ENCODE measurements at regions not wholly inside any gene's neighbourhood (a gene's known extent, or its start where the extent isn't known, plus 50 kb on each side); places are given as distances from the start of the nearest gene placed in this dataset.
A peak's percentile ranks its signal among the peaks of the same experiment; 100 is the strongest.

GRCh38 chrY:7273587-7274203 lies 362.1 kb upstream of the AMELY start:
- peak overlapping the region; percentile 81 for H3K9ac ChIP-seq (ENCODE audit: low read depth, low read length)
- H3K36me3 ChIP-seq (ENCODE audit: insufficient read depth, low read length) = peaks cover 2% of the 10 kb centered on the region; the same call in 1 of the 2 replicates
- H2AFZ ChIP-seq (ENCODE audit: low read depth, low read length) = peak overlapping the region; percentile 84
- no peaks in the 10 kb centered on the region for H3K27me3 ChIP-seq (ENCODE audit: insufficient read depth, low read length, poor library complexity)
- peaks cover 24% of the 10 kb centered on the region for H4K20me1 ChIP-seq (ENCODE audit: insufficient read depth, low read length)
- peak overlapping the region; percentile 82 for H3K4me2 ChIP-seq (ENCODE audit: insufficient read depth, low read length)
- ATAC-seq (ENCODE audit: insufficient read depth, low read depth) (peak; percentile 87), DNase-seq (peak; percentile 92)
- no peaks in the 10 kb centered on the region for H3K9me3 ChIP-seq (ENCODE audit: insufficient read depth, low read length, severe bottlenecking)
- H3K79me2 ChIP-seq (ENCODE audit: insufficient read depth, low read length) = peaks cover 48% of the 10 kb centered on the region
- TF ChIP-seq CTCF (IDR thresholded peaks at IDR 0.05; ENCODE audit: borderline replicate concordance, extremely low read depth, low read length, poor library complexity, severe bottlenecking) (no peak), EZH2 (IDR thresholded peaks at IDR 0.05; ENCODE audit: borderline replicate concordance, low read depth, low read length, severe bottlenecking) (no peak)
- H3K4me1 ChIP-seq (ENCODE audit: insufficient read depth, low read length) = peaks cover 43% of the 10 kb centered on the region
- H3K4me3 ChIP-seq (ENCODE audit: low read depth in 1 of 2, low read length in 2 of 2) = peak overlapping the region; percentile 51 to 75; a peak in 3 of 4 replicates
- peak overlapping the region; percentile 88 for H3K27ac ChIP-seq (ENCODE audit: low read length)

- H3K36me3 ChIP-seq (ENCODE audit: insufficient read depth, low read length) = peaks cover 2% of the 10 kb centered on the region; the same call in 1 of the 2 replicates
- H3K4me1 ChIP-seq (ENCODE audit: insufficient read depth, low read length) = peaks cover 33% of the 10 kb centered on the region
- peak overlapping the region; percentile 84 for H2AFZ ChIP-seq (ENCODE audit: low read depth, low read length)
- no peaks in the 10 kb centered on the region for H3K27me3 ChIP-seq (ENCODE audit: insufficient read depth, low read length, poor library complexity)
- peak overlapping the region; percentile 81 for H3K9ac ChIP-seq (ENCODE audit: low read depth, low read length)
- TF ChIP-seq EZH2 (IDR thresholded peaks at IDR 0.05; ENCODE audit: borderline replicate concordance, low read depth, low read length, severe bottlenecking) (no peak), CTCF (IDR thresholded peaks at IDR 0.05; ENCODE audit: borderline replicate concordance, extremely low read depth, low read length, poor library complexity, severe bottlenecking) (peak; percentile 66)
- H3K4me3 ChIP-seq (ENCODE audit: low read depth in 1 of 2, low read length in 2 of 2) = peak overlapping the region; percentile 40 to 75; a peak in 3 of 4 replicates
- peak; percentile 68 for DNase-seq
- ATAC-seq (ENCODE audit: insufficient read depth, low read depth) = peak; percentile 32
- H3K27ac ChIP-seq (ENCODE audit: low read length) = peak overlapping the region; percentile 88
- H4K20me1 ChIP-seq (ENCODE audit: insufficient read depth, low read length) = peaks cover 20% of the 10 kb centered on the region
- H3K4me2 ChIP-seq (ENCODE audit: insufficient read depth, low read length) = peak overlapping the region; percentile 82
- H3K9me3 ChIP-seq (ENCODE audit: insufficient read depth, low read length, severe bottlenecking) = no peaks in the 10 kb centered on the region
- peaks cover 38% of the 10 kb centered on the region for H3K79me2 ChIP-seq (ENCODE audit: insufficient read depth, low read length)
These were observed 361.1 kb upstream of the AMELY start for GRCh38 chrY:7272556-7273195.

- DNase-seq (no peak), ATAC-seq (ENCODE audit: insufficient read depth, low read depth) (no peak)
- no peaks in the 10 kb centered on the region for H4K20me1 ChIP-seq (ENCODE audit: insufficient read depth, low read length)
- H3K4me3 ChIP-seq (ENCODE audit: low read depth in 1 of 2, low read length in 2 of 2) = no peak overlapping the region
- no peaks in the 10 kb centered on the region for H3K27me3 ChIP-seq (ENCODE audit: insufficient read depth, low read length, poor library complexity)
- TF ChIP-seq CTCF (IDR thresholded peaks at IDR 0.05; ENCODE audit: borderline replicate concordance, extremely low read depth, low read length, poor library complexity, severe bottlenecking) (no peak), EZH2 (IDR thresholded peaks at IDR 0.05; ENCODE audit: borderline replicate concordance, low read depth, low read length, severe bottlenecking) (no peak)
- H3K36me3 ChIP-seq (ENCODE audit: insufficient read depth, low read length) = no peaks in the 10 kb centered on the region
- H3K79me2 ChIP-seq (ENCODE audit: insufficient read depth, low read length) = no peaks in the 10 kb centered on the region
- no peak overlapping the region for H2AFZ ChIP-seq (ENCODE audit: low read depth, low read length)
- H3K4me2 ChIP-seq (ENCODE audit: insufficient read depth, low read length) = no peak overlapping the region
- no peaks in the 10 kb centered on the region for H3K4me1 ChIP-seq (ENCODE audit: insufficient read depth, low read length)
- no peak overlapping the region for H3K9ac ChIP-seq (ENCODE audit: low read depth, low read length)
- H3K27ac ChIP-seq (ENCODE audit: low read length) = no peak overlapping the region
- H3K9me3 ChIP-seq (ENCODE audit: insufficient read depth, low read length, severe bottlenecking) = no peaks in the 10 kb centered on the region
These were observed 352.2 kb upstream of the AMELY start for GRCh38 chrY:7263773-7264172.
